ENCODE measurements at regions not wholly inside any gene's neighbourhood (a gene's known extent, or its start where the extent isn't known, plus 50 kb on each side); places are given as distances from the start of the nearest gene placed in this dataset.
"Not testable (repeated sequence)": the region's sequence is repeated elsewhere in the genome, so short reads cannot be mapped to it uniquely, and the experiment has no call there.

- no peak for FAIRE-seq
These were observed 298.0 kb upstream of the PIK3R1 start for GRCh38 chr5:67917561-67917960.

DNA sequence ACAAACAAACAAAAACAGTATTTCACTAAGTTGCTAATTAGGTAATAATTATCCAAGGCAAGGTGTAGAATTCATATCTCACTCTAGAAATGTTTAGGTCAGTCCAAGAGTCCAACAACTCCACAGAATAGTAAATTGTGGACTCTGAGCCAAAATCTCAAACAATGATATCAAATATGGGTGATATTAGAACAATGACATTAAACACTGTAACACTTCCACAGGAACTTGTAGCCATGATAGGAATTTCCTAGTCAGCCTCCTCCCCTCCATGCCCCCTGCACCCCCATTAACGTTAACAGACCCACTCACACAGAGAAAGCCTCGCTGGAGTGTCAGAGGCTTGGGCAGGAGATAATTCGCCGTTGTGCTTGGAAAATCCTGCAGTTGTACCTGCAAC lies 305.0 kb upstream of the PIK3R1 start:
- FAIRE-seq = no peak

- FAIRE-seq = no peak
These were observed 307.3 kb upstream of the PIK3R1 start for GRCh38 chr5:67908126-67908765.

- FAIRE-seq = no peak
These were observed 311.2 kb upstream of the PIK3R1 start for GRCh38 chr5:67904366-67904765.

DNA sequence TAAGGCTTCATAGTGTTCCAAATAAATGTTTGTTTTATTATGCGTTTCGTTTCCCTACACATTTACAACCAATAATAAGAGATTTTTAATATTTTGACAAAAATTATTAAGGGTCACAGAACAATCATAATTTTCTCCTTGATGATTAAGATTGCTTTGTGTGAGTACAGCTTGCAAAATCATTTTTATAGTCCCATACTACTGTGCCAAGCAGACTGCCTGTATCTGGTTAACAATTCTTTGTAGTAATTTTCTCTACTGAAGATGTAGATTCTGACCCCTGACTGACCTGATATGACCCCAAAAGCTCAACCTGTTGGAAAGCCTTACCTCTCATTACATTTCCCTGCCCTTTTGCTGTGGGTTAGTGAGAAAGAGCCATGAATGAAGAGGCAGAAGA lies 311.9 kb upstream of the PIK3R1 start:
- no peak for FAIRE-seq

DNA sequence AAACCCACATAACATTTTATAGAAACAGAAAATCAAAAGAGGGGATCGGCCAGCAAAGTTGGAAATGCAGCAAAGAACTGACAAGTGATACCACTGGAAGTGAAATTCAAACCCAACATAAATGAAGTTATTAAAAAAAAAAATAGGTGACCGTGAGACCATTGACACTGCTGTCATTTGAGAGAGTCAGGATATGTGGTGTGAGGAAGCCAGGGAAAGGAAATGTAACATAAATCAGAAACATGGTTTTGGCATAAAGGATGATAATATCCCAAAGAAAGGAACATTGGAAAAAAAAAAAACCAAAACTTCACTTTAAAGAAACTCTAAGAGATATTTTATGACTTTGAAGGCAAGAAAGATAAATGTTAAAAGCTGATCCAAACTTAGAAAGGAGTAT lies 312.4 kb upstream of the PIK3R1 start:
- FAIRE-seq = no peak

DNA sequence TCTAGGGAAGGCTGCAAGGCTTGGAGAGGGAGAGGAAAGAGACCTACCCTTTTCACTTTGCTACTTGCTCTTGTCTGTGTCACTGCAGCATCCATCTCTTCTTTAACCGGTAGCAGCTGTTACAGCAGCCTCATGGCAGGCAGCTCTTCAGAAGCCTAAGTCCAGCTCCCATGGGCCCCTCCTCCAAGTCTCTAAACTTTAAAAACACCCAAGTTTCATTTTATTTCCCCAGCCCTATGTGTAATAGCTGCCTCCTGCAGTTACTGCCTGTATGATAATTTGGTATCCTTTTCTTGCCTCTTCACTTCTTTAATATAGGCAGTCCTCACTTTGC lies 313.1 kb upstream of the PIK3R1 start:
- no peak for FAIRE-seq

- FAIRE-seq = no peak
These were observed 313.6 kb upstream of the PIK3R1 start for GRCh38 chr5:67901814-67902496.

GRCh38 chr5:67900514-67900913 lies 315.0 kb upstream of the PIK3R1 start:
- no peak for FAIRE-seq

DNA sequence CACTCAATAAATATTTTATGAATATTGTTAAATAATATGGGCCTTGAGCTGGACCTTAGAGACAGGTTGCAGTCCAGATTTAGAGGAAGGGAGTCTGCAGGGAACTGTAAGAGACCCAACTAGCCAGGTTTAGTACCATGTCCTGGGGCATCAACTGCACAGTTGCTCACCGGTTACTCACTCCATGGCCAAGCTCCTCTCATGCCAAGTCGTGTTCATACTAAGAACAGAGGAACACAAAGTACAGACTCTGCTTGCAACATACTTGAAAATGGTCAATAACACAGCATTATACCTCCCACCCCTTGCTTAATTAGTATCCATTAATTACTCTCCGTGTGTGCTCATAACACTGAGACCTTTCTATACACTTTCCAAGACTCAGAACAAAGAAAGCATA lies 317.6 kb upstream of the PIK3R1 start:
- no peak for FAIRE-seq

DNA sequence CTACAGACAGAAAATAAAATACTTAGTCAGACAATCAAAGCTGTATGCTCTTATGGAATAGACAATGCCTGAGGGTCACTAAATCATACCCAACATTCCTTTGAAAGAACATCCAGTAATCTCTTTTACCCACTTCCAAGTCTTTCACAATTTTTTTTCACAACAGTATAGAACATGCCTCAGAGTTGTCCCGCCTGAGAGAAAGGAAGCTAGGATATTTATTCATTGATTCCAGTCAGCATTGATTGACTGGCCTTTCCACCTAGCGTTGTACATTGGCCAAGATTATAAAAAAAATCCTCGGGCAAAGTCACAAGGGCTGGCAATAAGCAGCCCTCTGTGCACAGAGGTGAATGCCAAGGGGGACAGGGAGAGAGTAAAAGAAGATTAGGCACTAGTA lies 318.1 kb upstream of the PIK3R1 start:
- no peak for FAIRE-seq

- FAIRE-seq = no peak
These were observed 318.6 kb upstream of the PIK3R1 start for GRCh38 chr5:67896930-67897313.

DNA sequence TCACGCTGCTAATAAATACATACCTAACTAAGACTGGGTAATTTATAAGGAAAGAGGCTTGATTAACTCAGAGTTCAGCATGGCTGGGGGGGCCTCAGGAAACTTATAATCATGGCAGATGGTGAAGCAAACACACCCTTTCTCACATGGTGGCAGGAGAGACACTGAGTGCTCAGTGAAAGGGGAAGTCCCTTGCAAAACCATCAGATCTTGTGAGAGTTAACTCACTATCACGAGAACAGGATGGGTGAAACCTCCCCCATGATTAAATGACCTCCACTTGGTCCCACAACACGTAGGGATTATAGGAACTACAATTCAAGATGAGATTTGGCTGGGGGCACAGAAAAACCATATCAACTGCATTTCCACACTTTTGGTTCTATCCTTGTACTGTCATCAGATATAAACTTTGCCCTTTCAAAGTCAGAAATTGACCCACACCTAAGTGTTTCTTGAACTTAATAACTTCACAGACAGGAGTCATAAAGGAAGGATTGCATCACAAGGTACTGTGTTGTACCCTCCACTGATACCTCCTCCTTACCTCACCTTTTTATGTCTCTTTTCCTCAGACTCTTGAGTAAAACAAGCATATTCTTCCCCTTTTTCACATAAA lies 319.1 kb upstream of the PIK3R1 start:
- no peak for FAIRE-seq

DNA sequence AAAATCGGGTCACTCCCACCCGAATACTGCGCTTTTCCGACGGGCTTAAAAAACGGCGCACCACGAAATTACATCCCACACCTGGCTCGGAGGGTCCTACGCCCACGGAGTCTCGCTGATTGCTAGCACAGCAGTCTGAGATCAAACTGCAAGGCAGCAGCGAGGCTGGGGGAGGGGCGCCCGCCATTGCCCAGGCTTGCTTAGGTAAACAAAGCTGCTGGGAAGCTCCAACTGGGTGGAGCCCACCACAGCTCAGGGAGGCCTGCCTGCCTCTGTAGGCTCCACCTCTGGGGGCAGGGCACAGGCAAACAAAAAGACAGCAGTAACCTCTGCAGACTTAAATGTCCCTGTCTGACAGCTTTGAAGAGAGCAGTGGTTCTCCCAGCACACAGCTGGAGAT lies 325.7 kb upstream of the PIK3R1 start:
- FAIRE-seq = not testable (repeated sequence)

- FAIRE-seq = no peak
These were observed 327.8 kb upstream of the PIK3R1 start for GRCh38 chr5:67887748-67888161.

DNA sequence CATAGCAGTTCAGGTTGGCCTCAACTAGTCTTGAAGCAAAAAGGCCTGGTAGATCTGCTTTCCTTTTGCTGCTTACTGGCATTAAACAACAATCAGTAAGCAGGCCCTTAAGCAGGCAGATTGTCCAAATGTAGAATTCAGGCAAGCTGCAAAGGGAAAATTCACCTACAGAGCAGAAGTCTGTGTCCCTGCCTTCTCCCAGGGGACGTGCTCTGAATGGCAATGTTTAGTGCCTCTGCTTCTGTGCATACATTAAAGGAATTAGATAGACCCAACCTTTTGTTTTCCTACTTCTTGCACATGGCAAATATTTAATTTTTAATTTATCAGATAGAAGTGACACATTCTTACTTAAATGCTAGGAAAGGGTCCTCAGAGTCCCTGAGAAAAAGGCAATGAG lies 328.8 kb upstream of the PIK3R1 start:
- FAIRE-seq = no peak

DNA sequence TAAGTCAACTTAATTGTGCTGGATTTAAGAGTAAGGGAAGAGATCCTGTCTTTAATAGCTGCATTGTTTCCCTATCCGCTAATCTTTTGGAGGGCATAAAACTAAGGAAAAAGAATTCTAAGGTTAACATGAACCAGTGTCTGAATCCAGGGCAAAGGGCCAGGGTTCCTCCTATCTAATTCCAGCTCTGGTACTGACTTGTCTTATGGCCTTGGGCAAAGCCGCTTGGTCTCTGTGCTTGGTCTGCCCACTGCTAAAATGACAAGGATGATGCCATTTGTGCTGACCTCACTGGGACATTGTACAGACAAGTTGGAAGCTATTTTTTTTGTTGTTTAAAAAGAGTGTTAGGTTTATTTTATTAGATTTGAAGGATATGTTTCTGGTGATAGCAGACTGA lies 334.7 kb upstream of the PIK3R1 start:
- FAIRE-seq = no peak

DNA sequence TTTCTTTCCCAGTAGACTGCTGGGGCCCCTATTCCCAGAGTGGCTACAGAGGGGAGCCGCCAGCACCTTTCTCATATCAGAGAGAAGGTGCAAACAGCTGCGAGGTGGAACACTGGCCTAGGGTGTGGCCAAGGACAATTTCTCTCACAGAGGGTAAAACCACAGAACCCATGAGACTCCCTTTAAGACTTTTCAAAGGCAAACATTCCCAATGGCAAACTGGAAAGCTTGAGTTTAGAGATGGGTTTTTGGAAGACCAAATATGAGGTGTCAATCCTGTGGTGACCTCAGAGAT lies 335.1 kb upstream of the PIK3R1 start:
- FAIRE-seq = no peak

GRCh38 chr5:67879620-67880510 lies 335.7 kb upstream of the PIK3R1 start:
- no peak for FAIRE-seq

DNA sequence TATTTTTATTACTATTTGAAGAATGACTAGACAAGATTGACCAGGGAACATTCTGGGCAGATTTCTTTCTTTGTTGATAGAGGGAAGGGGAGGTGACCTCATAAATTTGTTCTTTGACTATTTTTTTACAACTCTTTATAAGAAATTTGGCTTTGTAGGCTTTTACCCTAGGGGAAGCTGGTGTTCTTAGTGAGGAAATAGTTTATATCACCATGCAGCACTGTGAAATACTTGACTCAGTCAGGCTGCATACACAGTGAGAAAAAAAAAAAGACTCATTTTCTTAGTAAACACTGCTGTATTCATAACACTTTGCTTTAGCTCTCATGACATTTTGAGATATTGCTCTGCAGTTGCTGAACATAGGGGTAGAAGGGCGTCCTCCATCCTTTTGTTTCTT lies 336.6 kb upstream of the PIK3R1 start:
- FAIRE-seq = no peak

- FAIRE-seq = no peak
These were observed 339.2 kb upstream of the PIK3R1 start for GRCh38 chr5:67876371-67876770.

- no peak for FAIRE-seq
These were observed 340.0 kb upstream of the PIK3R1 start for GRCh38 chr5:67875601-67876000.

- no peak for FAIRE-seq
These were observed 341.6 kb upstream of the PIK3R1 start for GRCh38 chr5:67873935-67874334.

DNA sequence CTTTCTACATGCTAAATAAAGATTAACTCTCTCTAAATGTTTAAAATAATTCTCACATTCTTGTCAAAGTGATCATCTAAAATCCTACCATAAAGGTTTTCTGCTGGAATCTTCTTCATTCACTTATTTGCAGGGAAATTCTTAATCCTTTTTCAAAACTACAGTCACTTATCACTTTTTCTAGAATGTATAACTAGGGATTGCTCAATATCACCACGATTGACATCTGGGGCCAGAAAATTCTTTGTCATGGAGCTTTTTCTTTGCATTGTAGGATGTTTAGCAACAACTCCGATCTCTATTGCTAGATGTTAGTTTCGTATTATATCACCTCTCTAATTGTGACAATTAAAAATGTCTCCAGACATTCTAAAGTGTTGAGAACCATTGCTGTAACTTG lies 344.9 kb upstream of the PIK3R1 start:
- FAIRE-seq = no peak
